ENCODE measurements at regions not wholly inside any gene's neighbourhood (a gene's known extent, or its start where the extent isn't known, plus 50 kb on each side); places are given as distances from the start of the nearest gene placed in this dataset.

DNA sequence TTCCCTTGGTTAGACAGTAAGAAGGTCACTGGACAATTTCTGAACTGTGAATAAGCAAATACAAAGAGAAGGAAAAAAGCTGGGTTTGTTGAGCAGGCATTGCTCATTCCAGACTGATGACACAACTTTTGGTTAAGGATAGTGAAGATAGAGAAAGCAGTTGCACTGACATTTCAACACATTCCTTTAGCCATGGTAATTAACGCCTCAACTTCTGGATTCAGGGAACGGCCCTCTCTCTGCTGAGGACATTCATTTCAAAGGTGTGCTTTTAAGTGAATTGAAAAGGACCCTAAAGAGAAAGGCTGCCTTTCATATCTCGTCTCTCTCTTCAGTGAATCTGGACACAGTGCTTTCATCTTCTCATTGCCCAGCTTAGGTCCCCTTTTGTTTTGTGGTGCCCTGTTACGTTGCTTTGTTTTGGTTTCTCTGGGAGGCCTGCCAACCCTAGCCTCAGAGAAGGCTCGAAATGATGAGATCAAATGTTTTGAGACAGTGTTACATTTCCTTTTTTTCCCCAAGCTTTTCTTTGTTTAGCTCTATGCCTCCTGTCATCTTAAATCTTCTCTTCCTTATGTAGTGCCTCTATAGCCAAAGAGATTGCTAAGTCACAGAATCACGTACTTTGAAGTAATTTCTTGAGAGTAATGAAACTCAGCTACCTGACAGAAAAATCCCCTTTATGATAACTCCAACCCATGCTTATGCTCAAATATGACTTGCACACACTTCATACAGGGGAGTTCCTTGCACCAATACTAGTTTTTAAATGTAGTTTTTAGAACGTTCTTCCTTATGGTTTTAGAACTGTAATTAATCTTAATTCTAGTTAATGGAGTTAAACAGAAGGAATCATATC, 94.4 kb upstream of the IFNE start:
- H3K4me3 Mint-ChIP-seq, result peak overlapping the region; percentile 50

DNA sequence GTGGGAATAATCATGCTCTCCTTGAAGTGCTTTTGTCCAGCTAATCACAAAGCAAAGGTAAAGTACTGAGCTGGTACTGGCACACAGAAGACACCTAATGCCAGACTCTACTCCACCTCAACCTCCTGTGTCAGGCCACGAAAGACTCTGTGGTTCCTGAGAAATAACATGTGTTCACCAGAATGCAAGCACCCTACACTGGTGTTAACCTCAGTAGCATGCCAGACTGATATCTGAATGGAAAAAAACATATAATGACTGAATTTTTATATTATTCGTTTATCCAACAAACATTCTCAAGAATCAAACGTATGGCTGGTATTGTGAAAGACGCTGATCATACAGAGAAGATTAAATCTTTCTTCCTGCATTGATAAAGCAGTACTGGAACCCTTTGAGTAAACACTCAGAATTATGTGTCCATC, 97.1 kb upstream of the IFNE start:
- ATAC-seq, result peak; percentile 53 to 57
- no peaks in the 10 kb centered on the region for H3K9me3 Mint-ChIP-seq
- peak; percentile 9 for DNase-seq
- H3K4me1 Mint-ChIP-seq (ENCODE audit: low read depth), result peaks cover 44% of the 10 kb centered on the region
- H3K36me3 Mint-ChIP-seq (ENCODE audit: insufficient read depth), result no peaks in the 10 kb centered on the region
- H3K27me3 Mint-ChIP-seq (ENCODE audit: low read depth), result no peaks in the 10 kb centered on the region
- peak overlapping the region; percentile 75 for H3K4me3 Mint-ChIP-seq

More for the DNA sequence above, 94.4 kb upstream of the IFNE start:
- peak; percentile 81 to 83 for ATAC-seq
- no peaks in the 10 kb centered on the region for H3K36me3 Mint-ChIP-seq (ENCODE audit: insufficient read depth)
- no peak for DNase-seq
- no peaks in the 10 kb centered on the region for H3K27me3 Mint-ChIP-seq (ENCODE audit: low read depth)
- H3K4me1 Mint-ChIP-seq (ENCODE audit: low read depth), result peaks cover 37% of the 10 kb centered on the region
- no peaks in the 10 kb centered on the region for H3K9me3 Mint-ChIP-seq

- H3K36me3 Mint-ChIP-seq (ENCODE audit: insufficient read depth), result no peaks in the 10 kb centered on the region
- no peaks in the 10 kb centered on the region for H3K9me3 Mint-ChIP-seq
- H3K4me1 Mint-ChIP-seq (ENCODE audit: low read depth), result peaks cover 44% of the 10 kb centered on the region
- no peaks in the 10 kb centered on the region for H3K27me3 Mint-ChIP-seq (ENCODE audit: low read depth)
- DNase-seq (no peak), ATAC-seq (no peak)
- H3K4me3 Mint-ChIP-seq, result no peak overlapping the region
These were observed 97.6 kb upstream of the IFNE start for GRCh38 chr9:21579743-21580142.

GRCh38 chr9:21580636-21581378, 98.7 kb upstream of the IFNE start:
- Mint-ChIP-seq H3K4me1 (ENCODE audit: low read depth) (peaks cover 44% of the 10 kb centered on the region), H3K9me3 (no peaks in the 10 kb centered on the region)

GRCh38 chr9:21583628-21584377, 101.7 kb upstream of the IFNE start:
- Mint-ChIP-seq H3K27me3 (ENCODE audit: low read depth) (no peaks in the 10 kb centered on the region), H3K4me3 (no peak overlapping the region), H3K9me3 (no peaks in the 10 kb centered on the region), H3K36me3 (ENCODE audit: insufficient read depth) (no peaks in the 10 kb centered on the region), H3K4me1 (ENCODE audit: low read depth) (peaks cover 19% of the 10 kb centered on the region)
- DNase-seq, result no peak
- no peak for ATAC-seq

More at GRCh38 chr9:21580636-21581378, 98.7 kb upstream of the IFNE start:
- no peak for ATAC-seq
- DNase-seq, result no peak
- Mint-ChIP-seq H3K36me3 (ENCODE audit: insufficient read depth) (no peaks in the 10 kb centered on the region), H3K4me3 (no peak overlapping the region), H3K27me3 (ENCODE audit: low read depth) (no peaks in the 10 kb centered on the region)

DNA sequence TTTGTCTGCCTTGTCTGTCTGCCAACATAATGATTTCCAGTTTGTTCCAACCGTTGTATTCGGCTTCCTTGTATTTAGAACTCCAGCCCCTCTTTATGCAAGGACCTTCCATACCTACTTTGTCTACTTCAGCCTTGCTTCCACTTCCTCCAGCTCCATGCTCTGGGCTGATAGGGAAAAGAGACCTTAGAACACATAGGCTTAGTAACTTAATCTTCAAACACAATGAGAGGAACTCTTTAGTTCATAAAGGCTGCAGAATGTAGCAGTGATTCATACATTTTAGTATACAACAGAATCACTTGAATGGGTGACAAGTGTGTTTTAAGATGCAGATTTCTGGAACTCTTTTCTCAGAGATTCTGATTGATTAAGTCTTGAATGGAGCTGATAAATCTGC, 102.8 kb upstream of the IFNE start:
- H3K4me1 Mint-ChIP-seq (ENCODE audit: low read depth), result peaks cover 10% of the 10 kb centered on the region
- no peaks in the 10 kb centered on the region for H3K27me3 Mint-ChIP-seq (ENCODE audit: low read depth)
- no peak for DNase-seq
- no peak overlapping the region for H3K4me3 Mint-ChIP-seq
- H3K36me3 Mint-ChIP-seq (ENCODE audit: insufficient read depth), result no peaks in the 10 kb centered on the region
- no peak for ATAC-seq
- H3K9me3 Mint-ChIP-seq, result no peaks in the 10 kb centered on the region

GRCh38 chr9:21585756-21586752, 103.9 kb upstream of the IFNE start:
- H3K9me3 Mint-ChIP-seq, result no peaks in the 10 kb centered on the region
- no peak overlapping the region for H3K4me3 Mint-ChIP-seq
- H3K36me3 Mint-ChIP-seq (ENCODE audit: insufficient read depth), result no peaks in the 10 kb centered on the region
- ATAC-seq, result no peak
- peaks cover 10% of the 10 kb centered on the region for H3K4me1 Mint-ChIP-seq (ENCODE audit: low read depth)
- no peak for DNase-seq
- H3K27me3 Mint-ChIP-seq (ENCODE audit: low read depth), result no peaks in the 10 kb centered on the region

GRCh38 chr9:21589344-21590056, 107.4 kb upstream of the IFNE start:
- peaks cover 21% of the 10 kb centered on the region for H3K4me1 Mint-ChIP-seq (ENCODE audit: low read depth)
- no peak overlapping the region for H3K4me3 Mint-ChIP-seq
- H3K27me3 Mint-ChIP-seq (ENCODE audit: low read depth), result no peaks in the 10 kb centered on the region
- no peak for ATAC-seq
- no peaks in the 10 kb centered on the region for H3K36me3 Mint-ChIP-seq (ENCODE audit: insufficient read depth)
- DNase-seq, result no peak
- no peaks in the 10 kb centered on the region for H3K9me3 Mint-ChIP-seq

DNA sequence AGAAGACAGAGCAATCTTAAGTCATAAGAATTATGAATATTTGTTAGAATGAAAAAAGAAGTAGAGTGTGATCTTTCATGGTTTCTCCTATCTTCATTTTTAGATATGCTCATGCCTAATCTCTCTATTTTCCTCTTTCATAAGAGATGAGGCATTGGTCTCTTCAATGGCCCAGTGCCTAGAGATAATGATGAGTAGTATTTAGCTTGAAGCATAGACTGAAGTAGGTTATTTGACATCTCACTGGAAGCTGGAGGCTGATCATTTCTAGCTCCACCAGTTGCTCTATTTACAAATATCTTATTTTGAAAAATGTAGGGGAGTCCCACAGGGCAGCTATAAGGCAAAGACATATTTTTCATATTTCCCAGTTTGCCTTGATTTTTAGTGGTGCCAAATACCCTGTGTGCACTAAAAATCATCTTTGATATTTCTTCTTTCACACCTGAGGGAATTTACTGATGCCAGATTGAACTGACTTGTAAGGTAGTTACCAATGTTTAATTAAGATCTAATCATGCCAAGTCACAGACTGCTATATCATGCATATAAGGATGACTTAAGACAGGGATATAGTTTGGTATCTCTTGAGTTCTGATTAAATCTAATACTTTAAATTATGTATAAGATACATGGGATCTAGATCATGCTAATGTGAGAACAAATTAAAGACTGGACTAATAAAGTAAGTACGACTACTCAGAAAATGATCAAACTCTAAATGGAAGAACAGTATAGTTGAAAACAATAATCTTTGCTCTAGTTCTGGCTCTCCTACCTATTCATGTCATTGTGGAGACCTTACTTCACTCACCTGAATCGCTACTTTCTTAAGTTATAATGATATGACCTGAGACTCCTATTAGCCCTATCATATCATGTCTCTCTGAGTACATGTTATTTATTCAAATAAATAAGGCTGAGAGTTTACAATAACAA, 108.2 kb upstream of the IFNE start:
- no peak for DNase-seq
- Mint-ChIP-seq H3K27me3 (ENCODE audit: low read depth) (no peaks in the 10 kb centered on the region), H3K36me3 (ENCODE audit: insufficient read depth) (no peaks in the 10 kb centered on the region), H3K9me3 (no peaks in the 10 kb centered on the region), H3K4me3 (no peak overlapping the region), H3K4me1 (ENCODE audit: low read depth) (peaks cover 21% of the 10 kb centered on the region)
- ATAC-seq, result no peak

- ATAC-seq (peak; percentile 99), DNase-seq (peak; percentile 33)
- H3K27me3 Mint-ChIP-seq (ENCODE audit: low read depth), result no peaks in the 10 kb centered on the region
- peaks cover 21% of the 10 kb centered on the region for H3K4me1 Mint-ChIP-seq (ENCODE audit: low read depth)
- no peaks in the 10 kb centered on the region for H3K36me3 Mint-ChIP-seq (ENCODE audit: insufficient read depth)
- H3K4me3 Mint-ChIP-seq, result peak overlapping the region; percentile 11
- H3K9me3 Mint-ChIP-seq, result no peaks in the 10 kb centered on the region
These were observed 109.3 kb upstream of the IFNE start for GRCh38 chr9:21591221-21592062.

DNA sequence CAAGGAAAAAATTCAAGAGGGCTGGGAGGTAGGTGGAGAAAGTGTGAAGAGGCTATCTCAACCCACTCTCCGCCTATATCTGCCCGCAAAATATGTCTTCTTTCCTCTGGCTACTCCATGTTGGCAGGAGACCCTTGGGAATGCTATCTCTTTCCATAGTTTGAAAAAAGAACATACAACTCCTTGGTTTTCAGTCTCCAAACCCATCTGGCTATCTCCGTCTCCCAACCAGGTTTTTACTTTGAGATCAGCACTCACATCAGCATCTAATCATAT, 109.9 kb upstream of the IFNE start:
- peaks cover 2% of the 10 kb centered on the region for H3K27me3 Mint-ChIP-seq (ENCODE audit: low read depth)
- no peak for DNase-seq
- no peaks in the 10 kb centered on the region for H3K36me3 Mint-ChIP-seq (ENCODE audit: insufficient read depth)
- no peak overlapping the region for H3K4me3 Mint-ChIP-seq
- peaks cover 21% of the 10 kb centered on the region for H3K4me1 Mint-ChIP-seq (ENCODE audit: low read depth)
- H3K9me3 Mint-ChIP-seq, result no peaks in the 10 kb centered on the region
- ATAC-seq, result peak; percentile 8 to 20

DNA sequence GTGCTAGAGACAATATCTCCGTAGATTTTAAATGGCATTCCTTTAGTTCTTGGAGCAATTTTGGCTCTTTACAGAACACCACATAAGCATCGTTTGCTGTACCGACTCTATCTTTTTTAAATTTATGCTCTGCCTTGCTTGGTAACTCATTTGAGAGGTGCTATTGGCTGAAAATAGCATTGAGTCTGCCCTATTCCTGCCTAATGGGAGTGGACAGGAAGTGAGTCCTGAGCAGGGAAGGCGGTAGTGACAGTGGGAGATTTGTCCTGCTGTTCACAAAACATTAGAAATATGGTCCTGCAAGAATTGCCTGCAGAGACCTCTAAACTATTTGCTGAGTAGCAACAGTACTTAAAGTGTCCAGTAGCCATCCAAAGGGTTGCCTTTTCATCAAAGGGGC, 115.2 kb upstream of the IFNE start:
- H3K4me1 Mint-ChIP-seq (ENCODE audit: low read depth), result peaks cover 5% of the 10 kb centered on the region
- ATAC-seq, result no peak
- H3K36me3 Mint-ChIP-seq (ENCODE audit: insufficient read depth), result no peaks in the 10 kb centered on the region
- peaks cover 4% of the 10 kb centered on the region for H3K27me3 Mint-ChIP-seq (ENCODE audit: low read depth)
- H3K9me3 Mint-ChIP-seq, result no peaks in the 10 kb centered on the region
- H3K4me3 Mint-ChIP-seq, result no peak overlapping the region
- no peak for DNase-seq
